NT2/D1 (cell line): ENCODE measurements at regions not wholly inside any gene's neighbourhood (a gene's known extent, or its start where the extent isn't known, plus 50 kb on each side); places are given as distances from the start of the nearest gene placed in this dataset.

Source experiments
- YY1 ChIP-seq: IDR thresholded peaks from 2 replicates; pipeline ENCODE4 v1.6.1; 2011; ENCODE audit not compliant: insufficient read length, insufficient read depth
- ZNF274 ChIP-seq: IDR thresholded peaks from 2 replicates; pipeline ENCODE4 v1.6.1; 2011; ENCODE audit warnings: mild to moderate bottlenecking, low read depth, low read length

DNA sequence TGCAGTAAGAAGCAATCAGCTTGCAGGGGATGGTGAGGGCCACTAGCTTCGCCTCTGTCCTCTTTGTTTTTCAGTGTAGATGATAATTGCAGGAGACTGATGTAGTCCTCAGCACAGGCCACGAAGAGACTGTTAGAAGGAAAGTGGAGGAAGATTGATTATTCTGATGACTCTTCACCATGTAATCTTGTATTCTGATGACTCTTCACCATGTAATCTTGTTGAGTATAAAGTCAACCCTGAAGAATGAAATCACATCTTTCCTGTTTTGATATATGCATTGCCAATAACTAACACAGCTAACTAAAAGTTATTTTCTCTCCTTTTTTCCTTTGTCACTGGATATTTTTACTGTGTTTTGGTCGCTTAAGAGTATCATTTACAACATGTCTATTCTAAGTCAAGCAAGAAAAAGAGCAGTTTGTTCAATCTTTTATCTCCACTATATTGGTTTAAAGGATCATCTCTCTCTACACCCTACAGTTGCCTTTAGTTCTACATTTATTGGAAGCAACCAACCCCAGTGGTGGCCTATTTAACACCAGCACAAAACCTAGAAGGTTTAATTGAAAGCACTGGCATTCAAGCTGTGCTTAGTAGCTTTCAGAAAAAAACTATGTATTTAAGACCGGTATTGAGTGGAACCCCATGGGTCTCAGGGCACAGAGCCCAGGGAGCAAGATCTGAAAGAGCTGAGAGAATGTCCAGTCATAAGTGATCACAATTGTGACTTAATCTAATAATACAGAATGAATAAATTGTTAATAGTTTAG lies 107.2 kb upstream of the BTBD3 start:
- no peak for TF ChIP-seq YY1
- no peak for TF ChIP-seq ZNF274
